ENCODE measurements at regions not wholly inside any gene's neighbourhood (a gene's known extent, or its start where the extent isn't known, plus 50 kb on each side); places are given as distances from the start of the nearest gene placed in this dataset.

- no peak for TF ChIP-seq CTCF (IDR thresholded peaks at IDR 0.05)
- TF ChIP-seq POLR2AphosphoS5 (IDR thresholded peaks at IDR 0.05; ENCODE audit: insufficient read depth in 1 of 2, low read depth in 1 of 2): no peak
- no peak for TF ChIP-seq POLR2A (IDR thresholded peaks at IDR 0.05)
Observed at GRCh38 chr6:93727447-93727846, 308.1 kb upstream of the EPHA7 start.
